Lower leg skin (tissue), 4 donors: ENCODE measurements at regions not wholly inside any gene's neighbourhood (a gene's known extent, or its start where the extent isn't known, plus 50 kb on each side); places are given as distances from the start of the nearest gene placed in this dataset.

Experiments
- DNase-seq, 2 donors: peaks; one replicate each; pipeline ENCODE4 v3.0.0-alpha.2; 2019; ENCODE audit warnings: low spot score in 2 of 2
- H3K4me3 ChIP-seq: fragments of 200-600 bp; sonication (generic); 2 replicates; pipeline ENCODE4 v1.5.1; 2017; ENCODE audit warnings: mild to moderate bottlenecking, low read depth; ENCODE audit not compliant: poor library complexity, severe bottlenecking
- POLR2A ChIP-seq, 2 donors: fragments of 450-650 bp; IDR thresholded peaks; one replicate each; pipeline ENCODE4 v1.6.1; 2016 to 2017; ENCODE audit warnings: antibody characterized with exemption in 2 of 2, mild to moderate bottlenecking in 1 of 2, moderate library complexity in 1 of 2
- WGBS, 2 donors: methylation state at CpG; one replicate each; pipeline ENCODE4 v1.1.5; 2018; 5-methylcytosine and 5-hydroxymethylcytosine counted together
- intact Hi-C: fragments of 100-400 bp; cut with DNase I; formaldehyde crosslinking; loops from one replicate; pipeline ENCODE4 v1.15.0; 2023; ENCODE audit warnings: low total_unique reads
- TF ChIP-seq, protein P1 (sequence below), 3 donors: fragments of 450-650 bp; IDR thresholded peaks; one replicate each; pipeline ENCODE4 v1.5.1; 2016; ENCODE audit warnings: antibody characterized with exemption in 3 of 3, mild to moderate bottlenecking in 3 of 3, moderate library complexity in 2 of 3

- intact Hi-C loops = no loop called here
- WGBS, 2 donors = 86 to 87% methylated on average over 1 of the region's 1 CpG
- TF ChIP-seq, protein P1, sequence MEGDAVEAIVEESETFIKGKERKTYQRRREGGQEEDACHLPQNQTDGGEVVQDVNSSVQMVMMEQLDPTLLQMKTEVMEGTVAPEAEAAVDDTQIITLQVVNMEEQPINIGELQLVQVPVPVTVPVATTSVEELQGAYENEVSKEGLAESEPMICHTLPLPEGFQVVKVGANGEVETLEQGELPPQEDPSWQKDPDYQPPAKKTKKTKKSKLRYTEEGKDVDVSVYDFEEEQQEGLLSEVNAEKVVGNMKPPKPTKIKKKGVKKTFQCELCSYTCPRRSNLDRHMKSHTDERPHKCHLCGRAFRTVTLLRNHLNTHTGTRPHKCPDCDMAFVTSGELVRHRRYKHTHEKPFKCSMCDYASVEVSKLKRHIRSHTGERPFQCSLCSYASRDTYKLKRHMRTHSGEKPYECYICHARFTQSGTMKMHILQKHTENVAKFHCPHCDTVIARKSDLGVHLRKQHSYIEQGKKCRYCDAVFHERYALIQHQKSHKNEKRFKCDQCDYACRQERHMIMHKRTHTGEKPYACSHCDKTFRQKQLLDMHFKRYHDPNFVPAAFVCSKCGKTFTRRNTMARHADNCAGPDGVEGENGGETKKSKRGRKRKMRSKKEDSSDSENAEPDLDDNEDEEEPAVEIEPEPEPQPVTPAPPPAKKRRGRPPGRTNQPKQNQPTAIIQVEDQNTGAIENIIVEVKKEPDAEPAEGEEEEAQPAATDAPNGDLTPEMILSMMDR (IDR thresholded peaks at IDR 0.05) = no peak
- TF ChIP-seq POLR2A (IDR thresholded peaks at IDR 0.05) = no peak
- DNase-seq = no peak
- no peak overlapping the region for H3K4me3 ChIP-seq
Observed at GRCh38 chr2:154910701-154911100, 212.2 kb downstream of the KCNJ3 start.

GRCh38 chr2:154908327-154908726 lies 209.8 kb downstream of the KCNJ3 start:
- intact Hi-C loops = no loop called here
- H3K4me3 ChIP-seq = no peak overlapping the region
- no peak for TF ChIP-seq POLR2A (IDR thresholded peaks at IDR 0.05)
- TF ChIP-seq, protein P1 (IDR thresholded peaks at IDR 0.05) = no peak
- 93 to 100% methylated on average over 1 to 4 of the region's 4 CpGs for WGBS, 2 donors
- DNase-seq = no peak
